Stimulated activated naive CD8-positive, alpha-beta T cell treated with anti-CD3 and anti-CD28 coated beads, Interleukin-15, Interleukin-2, amounts not matched to agents 100 ng/mL and 50 ng/mL, for 24 hours (primary cell): ENCODE measurements at regions not wholly inside any gene's neighbourhood (a gene's known extent, or its start where the extent isn't known, plus 50 kb on each side); places are given as distances from the start of the nearest gene placed in this dataset.

ENCODE experiments used
- H3K27ac Mint-ChIP-seq: one replicate; pipeline ENCODE4 v1.8.0; 2021; ENCODE audit warnings: mild to moderate bottlenecking, mixed read lengths
- H3K27me3 Mint-ChIP-seq: one replicate; pipeline ENCODE4 v1.8.0; 2021; ENCODE audit warnings: mixed read lengths
- H3K36me3 Mint-ChIP-seq: one replicate; pipeline ENCODE4 v1.8.0; 2021; ENCODE audit warnings: low read depth, mixed read lengths
- H3K4me1 Mint-ChIP-seq: one replicate; pipeline ENCODE4 v1.8.0; 2021; ENCODE audit warnings: low read depth, mixed read lengths
- H3K4me3 Mint-ChIP-seq: one replicate; pipeline ENCODE4 v1.8.0; 2021; ENCODE audit warnings: mild to moderate bottlenecking, mixed read lengths
- H3K9me3 Mint-ChIP-seq: one replicate; pipeline ENCODE4 v1.8.0; 2021; ENCODE audit warnings: mixed read lengths

GRCh38 chr1:221063651-221064050 lies 184.4 kb downstream of the HLX start:
- H3K4me1 Mint-ChIP-seq: peaks cover 15% of the 10 kb centered on the region

DNA sequence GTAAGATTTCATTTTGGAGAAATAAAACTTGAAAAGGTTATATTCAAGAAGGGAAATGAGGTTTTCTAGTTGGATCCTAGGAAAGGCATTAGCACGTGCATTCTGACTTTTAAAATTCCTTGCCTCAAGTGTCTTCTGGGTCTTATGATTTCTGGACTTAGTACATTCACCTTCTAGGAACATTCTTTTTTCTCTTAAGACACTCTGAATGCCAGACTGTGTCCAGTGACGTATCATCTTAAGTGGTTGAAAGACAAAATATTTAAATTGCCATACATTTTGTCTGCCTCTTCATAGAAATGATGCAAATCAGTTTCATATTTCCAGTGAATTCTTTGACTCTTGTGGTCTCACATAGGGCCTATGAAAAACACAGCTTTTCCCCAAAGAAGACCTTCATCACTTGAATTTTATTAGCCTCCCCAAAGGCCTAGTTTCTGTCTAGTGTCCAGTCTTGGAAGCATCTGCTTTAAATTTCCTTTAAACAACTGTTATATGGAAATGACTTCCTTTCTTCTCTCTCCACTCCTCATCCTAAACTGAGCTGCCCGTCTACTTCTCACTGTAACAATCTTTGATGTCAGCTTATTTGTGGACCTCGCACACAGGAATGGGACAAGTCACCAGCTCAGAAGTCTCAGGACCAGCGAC lies 187.2 kb downstream of the HLX start:
- H3K4me1 Mint-ChIP-seq: peaks cover 35% of the 10 kb centered on the region

More at GRCh38 chr1:221063651-221064050, 184.4 kb downstream of the HLX start:
- H3K27me3 Mint-ChIP-seq: peaks cover 9% of the 10 kb centered on the region
- no peaks in the 10 kb centered on the region for H3K9me3 Mint-ChIP-seq
- no peaks in the 10 kb centered on the region for H3K36me3 Mint-ChIP-seq
- no peak overlapping the region for H3K4me3 Mint-ChIP-seq
- H3K27ac Mint-ChIP-seq: no peak overlapping the region

GRCh38 chr1:221067721-221068120 lies 188.5 kb downstream of the HLX start:
- no peaks in the 10 kb centered on the region for H3K9me3 Mint-ChIP-seq
- no peaks in the 10 kb centered on the region for H3K36me3 Mint-ChIP-seq
- no peak overlapping the region for H3K27ac Mint-ChIP-seq
- H3K27me3 Mint-ChIP-seq: peaks cover 9% of the 10 kb centered on the region
- H3K4me3 Mint-ChIP-seq: no peak overlapping the region
- peaks cover 39% of the 10 kb centered on the region for H3K4me1 Mint-ChIP-seq

More for the DNA sequence above, 187.2 kb downstream of the HLX start:
- Mint-ChIP-seq H3K4me3 (no peak overlapping the region), H3K27ac (no peak overlapping the region), H3K36me3 (no peaks in the 10 kb centered on the region), H3K9me3 (no peaks in the 10 kb centered on the region), H3K27me3 (peaks cover 9% of the 10 kb centered on the region)

DNA sequence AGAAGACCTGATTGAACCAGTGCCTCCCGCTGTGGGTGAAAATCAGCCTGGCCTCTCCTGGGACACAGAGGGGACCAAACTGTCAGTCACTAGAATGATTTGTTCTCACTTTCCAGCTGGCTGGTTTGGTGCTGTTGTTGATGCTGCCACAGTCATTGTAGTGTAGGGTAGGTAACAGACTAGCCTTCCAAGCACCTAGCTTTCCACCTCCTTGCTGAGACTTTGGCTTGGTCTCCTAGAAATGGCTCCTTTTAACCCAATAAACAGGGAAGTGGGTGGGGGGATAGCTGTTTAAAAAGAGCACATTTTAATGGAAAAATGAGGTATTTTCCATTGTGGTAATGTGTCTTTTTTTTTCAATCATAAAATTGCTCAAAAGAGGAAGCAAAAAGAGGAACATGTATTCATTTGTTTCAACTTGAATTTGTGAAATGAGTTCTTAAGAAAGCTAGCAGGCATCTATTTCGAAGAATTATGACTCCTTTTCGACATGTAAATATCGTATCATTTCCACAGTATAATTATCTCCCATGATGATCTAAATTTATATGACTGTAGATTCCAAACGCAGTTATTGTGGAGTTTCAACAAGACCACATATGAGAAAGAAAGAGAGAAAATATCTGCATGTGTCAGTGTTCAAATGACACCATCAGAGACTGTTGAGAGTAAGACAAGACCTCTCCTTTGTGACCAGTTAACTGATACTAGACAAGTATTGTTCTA lies 190.1 kb downstream of the HLX start:
- Mint-ChIP-seq H3K9me3 (no peaks in the 10 kb centered on the region), H3K4me1 (peaks cover 42% of the 10 kb centered on the region), H3K27ac (peak overlapping the region; percentile 82), H3K27me3 (peaks cover 3% of the 10 kb centered on the region), H3K4me3 (peak overlapping the region; percentile 7), H3K36me3 (no peaks in the 10 kb centered on the region)

DNA sequence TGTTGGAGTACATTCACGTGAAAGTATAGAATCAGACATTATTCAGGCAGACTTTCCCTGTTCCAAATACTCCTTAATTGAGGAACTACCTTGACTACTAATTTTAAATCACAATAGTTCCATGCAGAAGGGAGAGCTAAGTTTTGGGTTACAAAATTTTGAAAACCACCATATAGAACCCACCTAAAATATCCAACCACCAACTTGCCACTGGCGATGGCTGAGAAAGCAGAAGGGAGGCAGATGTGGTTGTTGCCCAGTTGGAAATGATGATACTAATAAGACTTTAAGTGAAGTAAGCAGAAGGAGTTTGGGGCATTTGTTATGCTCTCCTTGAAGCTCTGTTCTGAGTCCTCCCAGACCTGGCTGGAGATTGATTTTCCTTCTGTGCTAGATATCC lies 190.7 kb downstream of the HLX start:
- Mint-ChIP-seq H3K36me3 (no peaks in the 10 kb centered on the region), H3K27ac (peak overlapping the region; percentile 29), H3K4me1 (peaks cover 42% of the 10 kb centered on the region), H3K27me3 (peaks cover 3% of the 10 kb centered on the region), H3K4me3 (peak overlapping the region; percentile 7), H3K9me3 (no peaks in the 10 kb centered on the region)

GRCh38 chr1:221071777-221072176 lies 192.5 kb downstream of the HLX start:
- H3K9me3 Mint-ChIP-seq: no peaks in the 10 kb centered on the region
- peaks cover 3% of the 10 kb centered on the region for H3K27me3 Mint-ChIP-seq
- no peak overlapping the region for H3K4me3 Mint-ChIP-seq
- no peaks in the 10 kb centered on the region for H3K36me3 Mint-ChIP-seq
- H3K27ac Mint-ChIP-seq: no peak overlapping the region
- peaks cover 38% of the 10 kb centered on the region for H3K4me1 Mint-ChIP-seq

GRCh38 chr1:221072214-221072613 lies 193.0 kb downstream of the HLX start:
- H3K4me3 Mint-ChIP-seq: no peak overlapping the region
- peaks cover 3% of the 10 kb centered on the region for H3K27me3 Mint-ChIP-seq
- no peaks in the 10 kb centered on the region for H3K9me3 Mint-ChIP-seq
- peaks cover 35% of the 10 kb centered on the region for H3K4me1 Mint-ChIP-seq
- H3K36me3 Mint-ChIP-seq: no peaks in the 10 kb centered on the region
- no peak overlapping the region for H3K27ac Mint-ChIP-seq

- no peaks in the 10 kb centered on the region for H3K27me3 Mint-ChIP-seq
- H3K27ac Mint-ChIP-seq: no peak overlapping the region
- no peak overlapping the region for H3K4me3 Mint-ChIP-seq
- H3K9me3 Mint-ChIP-seq: no peaks in the 10 kb centered on the region
- peaks cover 22% of the 10 kb centered on the region for H3K4me1 Mint-ChIP-seq
- H3K36me3 Mint-ChIP-seq: no peaks in the 10 kb centered on the region
These were observed 195.1 kb downstream of the HLX start for GRCh38 chr1:221074332-221074731.

DNA sequence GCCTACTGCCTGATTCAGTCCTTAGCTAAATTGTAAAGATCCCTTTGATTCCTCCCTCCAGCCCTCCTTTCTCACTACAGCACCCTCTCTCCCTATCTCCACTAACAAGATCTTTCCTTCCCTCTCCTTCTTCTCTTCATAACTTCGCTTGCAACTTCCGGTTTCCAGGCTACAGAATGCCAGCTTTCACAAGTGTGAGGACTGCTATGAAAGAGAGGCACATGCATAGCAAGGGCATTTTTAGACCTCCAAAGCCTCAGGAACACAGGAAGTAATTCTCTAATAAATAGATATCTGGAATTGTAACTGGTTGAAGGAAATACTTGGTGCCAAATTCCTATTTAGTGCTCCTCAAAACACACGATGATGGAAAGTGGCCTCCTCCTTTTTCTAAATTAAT lies 196.7 kb downstream of the HLX start:
- Mint-ChIP-seq H3K36me3 (no peaks in the 10 kb centered on the region), H3K9me3 (no peaks in the 10 kb centered on the region), H3K4me1 (peaks cover 7% of the 10 kb centered on the region), H3K27ac (no peak overlapping the region), H3K27me3 (no peaks in the 10 kb centered on the region), H3K4me3 (no peak overlapping the region)

- Mint-ChIP-seq H3K4me3 (no peak overlapping the region), H3K36me3 (no peaks in the 10 kb centered on the region), H3K27ac (no peak overlapping the region), H3K9me3 (no peaks in the 10 kb centered on the region), H3K4me1 (peaks cover 7% of the 10 kb centered on the region), H3K27me3 (no peaks in the 10 kb centered on the region)
These were observed 197.2 kb downstream of the HLX start for GRCh38 chr1:221076391-221076811.

GRCh38 chr1:221078260-221078965 lies 199.2 kb downstream of the HLX start:
- no peaks in the 10 kb centered on the region for H3K27me3 Mint-ChIP-seq
- H3K4me1 Mint-ChIP-seq: no peaks in the 10 kb centered on the region
- H3K36me3 Mint-ChIP-seq: no peaks in the 10 kb centered on the region
- no peak overlapping the region for H3K27ac Mint-ChIP-seq
- no peaks in the 10 kb centered on the region for H3K9me3 Mint-ChIP-seq
- no peak overlapping the region for H3K4me3 Mint-ChIP-seq

DNA sequence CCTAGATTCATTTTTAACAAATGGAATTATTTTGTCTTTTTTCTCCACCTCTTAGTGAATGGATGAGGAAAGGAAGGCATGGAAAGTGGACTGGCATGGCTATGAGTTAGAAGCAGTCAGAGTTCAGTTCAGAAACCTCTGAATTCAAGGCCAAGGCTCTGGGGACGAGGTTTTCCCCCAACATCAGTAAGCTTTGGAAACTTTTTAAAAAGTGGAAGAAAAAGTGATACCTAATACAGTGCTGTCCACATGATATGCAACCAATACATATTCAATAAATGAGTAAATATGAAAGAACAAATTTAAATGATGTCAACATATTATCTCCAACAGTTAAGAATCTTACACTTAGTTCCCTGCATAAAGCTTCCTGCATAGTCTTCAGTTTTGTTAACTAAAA lies 204.7 kb downstream of the HLX start:
- Mint-ChIP-seq H3K27me3 (no peaks in the 10 kb centered on the region), H3K4me3 (no peak overlapping the region), H3K9me3 (peaks cover 3% of the 10 kb centered on the region), H3K27ac (no peak overlapping the region), H3K4me1 (no peaks in the 10 kb centered on the region), H3K36me3 (no peaks in the 10 kb centered on the region)

DNA sequence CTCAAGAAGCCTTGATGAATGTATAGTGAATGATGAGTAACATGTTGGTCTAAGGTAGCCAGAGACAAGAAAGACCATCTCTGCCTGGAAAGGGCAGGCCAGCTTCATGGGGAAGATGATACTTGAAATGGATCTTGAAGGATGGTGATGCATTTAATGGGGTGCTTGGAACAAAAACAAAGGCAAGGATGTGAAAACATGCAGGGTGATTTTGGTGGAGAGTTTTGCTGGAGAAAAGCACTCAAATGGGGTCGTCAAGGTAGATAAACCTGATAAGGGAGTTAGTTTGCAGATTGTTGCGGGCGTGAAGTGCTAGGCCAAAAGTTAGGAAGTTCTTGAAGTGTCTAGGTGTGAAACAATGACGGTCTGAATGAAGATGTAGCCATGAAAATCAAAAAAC lies 205.4 kb downstream of the HLX start:
- H3K9me3 Mint-ChIP-seq: peaks cover 3% of the 10 kb centered on the region
- no peak overlapping the region for H3K4me3 Mint-ChIP-seq
- H3K36me3 Mint-ChIP-seq: no peaks in the 10 kb centered on the region
- H3K27ac Mint-ChIP-seq: no peak overlapping the region
- H3K27me3 Mint-ChIP-seq: no peaks in the 10 kb centered on the region
- no peaks in the 10 kb centered on the region for H3K4me1 Mint-ChIP-seq

- Mint-ChIP-seq H3K36me3 (no peaks in the 10 kb centered on the region), H3K4me1 (no peaks in the 10 kb centered on the region), H3K27me3 (no peaks in the 10 kb centered on the region), H3K9me3 (peaks cover 3% of the 10 kb centered on the region), H3K27ac (no peak overlapping the region), H3K4me3 (no peak overlapping the region)
These were observed 206.6 kb downstream of the HLX start for GRCh38 chr1:221085701-221086375.

GRCh38 chr1:221087919-221088318 lies 208.7 kb downstream of the HLX start:
- H3K4me3 Mint-ChIP-seq: no peak overlapping the region
- H3K4me1 Mint-ChIP-seq: no peaks in the 10 kb centered on the region
- no peaks in the 10 kb centered on the region for H3K27me3 Mint-ChIP-seq
- no peaks in the 10 kb centered on the region for H3K36me3 Mint-ChIP-seq
- peaks cover 3% of the 10 kb centered on the region for H3K9me3 Mint-ChIP-seq
- no peak overlapping the region for H3K27ac Mint-ChIP-seq
